ENCODE measurements at regions not wholly inside any gene's neighbourhood (a gene's known extent, or its start where the extent isn't known, plus 50 kb on each side); places are given as distances from the start of the nearest gene placed in this dataset.
"Not testable (repeated sequence)": the region's sequence is repeated elsewhere in the genome, so short reads cannot be mapped to it uniquely, and the experiment has no call there.

DNA sequence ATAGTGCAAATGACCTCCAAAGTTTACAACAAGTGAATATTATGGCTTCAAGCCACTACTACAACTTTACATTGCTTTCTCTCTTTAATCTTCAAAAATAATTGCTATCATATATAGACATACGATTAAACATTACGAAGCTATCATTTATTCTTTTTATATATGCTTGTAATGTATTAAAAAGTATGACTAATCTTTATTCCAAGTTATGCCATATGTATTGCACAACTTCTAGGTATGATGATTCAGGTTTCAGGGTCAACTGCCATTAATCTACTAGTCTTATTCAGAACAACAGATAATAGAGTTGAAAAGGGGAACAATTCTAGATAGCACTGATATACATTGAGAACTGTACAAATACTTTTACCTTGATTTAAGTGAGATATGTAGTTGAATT lies 506.2 kb upstream of the TMEFF2 start:
- no peak overlapping the region for H3K4me3 ChIP-seq (ENCODE audit: low read depth, low read length)
- TF ChIP-seq, protein P1, sequence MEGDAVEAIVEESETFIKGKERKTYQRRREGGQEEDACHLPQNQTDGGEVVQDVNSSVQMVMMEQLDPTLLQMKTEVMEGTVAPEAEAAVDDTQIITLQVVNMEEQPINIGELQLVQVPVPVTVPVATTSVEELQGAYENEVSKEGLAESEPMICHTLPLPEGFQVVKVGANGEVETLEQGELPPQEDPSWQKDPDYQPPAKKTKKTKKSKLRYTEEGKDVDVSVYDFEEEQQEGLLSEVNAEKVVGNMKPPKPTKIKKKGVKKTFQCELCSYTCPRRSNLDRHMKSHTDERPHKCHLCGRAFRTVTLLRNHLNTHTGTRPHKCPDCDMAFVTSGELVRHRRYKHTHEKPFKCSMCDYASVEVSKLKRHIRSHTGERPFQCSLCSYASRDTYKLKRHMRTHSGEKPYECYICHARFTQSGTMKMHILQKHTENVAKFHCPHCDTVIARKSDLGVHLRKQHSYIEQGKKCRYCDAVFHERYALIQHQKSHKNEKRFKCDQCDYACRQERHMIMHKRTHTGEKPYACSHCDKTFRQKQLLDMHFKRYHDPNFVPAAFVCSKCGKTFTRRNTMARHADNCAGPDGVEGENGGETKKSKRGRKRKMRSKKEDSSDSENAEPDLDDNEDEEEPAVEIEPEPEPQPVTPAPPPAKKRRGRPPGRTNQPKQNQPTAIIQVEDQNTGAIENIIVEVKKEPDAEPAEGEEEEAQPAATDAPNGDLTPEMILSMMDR (conservative IDR thresholded peaks at IDR 0.05; ENCODE audit: low read depth, low read length) = no peak
- DNase-seq (ENCODE audit: low read depth) = no peak

DNA sequence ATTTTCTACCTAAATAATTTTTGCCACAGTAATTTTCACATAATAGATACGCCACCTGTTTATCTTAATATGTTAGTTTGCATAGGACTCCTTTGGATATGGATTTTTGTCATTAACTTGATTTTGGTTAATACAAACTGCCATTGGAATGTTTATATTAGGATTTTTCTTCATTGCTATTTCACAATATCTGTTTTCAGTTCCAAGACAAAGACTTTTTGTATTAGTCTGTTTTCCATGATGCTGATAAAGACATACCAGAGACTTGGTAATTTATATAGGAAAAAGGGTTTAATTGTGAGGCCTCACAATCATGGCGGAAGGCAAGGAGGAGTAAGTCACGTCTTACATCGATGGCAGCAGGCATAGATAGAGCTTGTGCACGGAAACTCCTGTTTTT lies 503.1 kb upstream of the TMEFF2 start:
- TF ChIP-seq, protein P1 (conservative IDR thresholded peaks at IDR 0.05; ENCODE audit: low read depth, low read length) = no peak
- no peak overlapping the region for H3K4me3 ChIP-seq (ENCODE audit: low read depth, low read length)
- no peak for DNase-seq (ENCODE audit: low read depth)

DNA sequence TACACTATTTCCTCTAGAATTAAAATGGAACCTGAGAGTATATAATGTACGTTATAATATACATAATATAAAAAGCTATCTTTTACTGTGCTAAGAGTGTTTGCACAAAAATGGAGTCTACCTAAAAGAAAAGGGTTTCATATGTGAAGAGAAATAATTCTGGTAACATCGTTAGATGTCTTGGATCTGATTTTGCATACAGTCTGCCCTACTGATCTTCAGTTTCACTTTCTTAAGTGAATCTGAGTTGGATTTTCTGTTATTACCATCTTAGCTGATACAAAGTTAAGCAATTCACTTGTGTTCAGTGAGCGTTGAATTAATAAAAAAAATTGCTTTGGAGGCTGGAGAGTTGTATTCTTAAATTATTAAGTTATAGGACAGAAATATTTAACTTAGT lies 502.1 kb upstream of the TMEFF2 start:
- no peak for DNase-seq (ENCODE audit: low read depth)
- TF ChIP-seq, protein P1 (conservative IDR thresholded peaks at IDR 0.05; ENCODE audit: low read depth, low read length) = no peak
- H3K4me3 ChIP-seq (ENCODE audit: low read depth, low read length) = no peak overlapping the region

DNA sequence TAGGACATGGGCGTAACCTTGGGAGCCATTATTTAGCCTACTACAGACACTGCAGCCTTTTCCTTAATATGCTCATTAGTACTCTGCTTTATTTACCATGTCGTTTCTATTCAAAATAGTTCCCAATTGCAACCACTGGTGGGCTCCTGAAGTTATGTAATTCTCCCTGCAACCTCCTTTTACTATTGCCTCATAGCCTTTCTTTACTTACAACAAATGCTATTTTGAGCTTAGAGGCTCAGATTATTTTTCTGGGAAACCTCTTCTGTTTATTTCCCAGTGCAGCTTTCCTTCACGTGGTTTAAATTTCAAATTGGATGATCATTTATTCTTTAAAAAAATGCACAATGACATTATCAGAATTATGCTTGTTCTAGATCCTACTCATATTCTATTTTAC lies 492.3 kb upstream of the TMEFF2 start:
- TF ChIP-seq, protein P1 (conservative IDR thresholded peaks at IDR 0.05; ENCODE audit: low read depth, low read length) = no peak

DNA sequence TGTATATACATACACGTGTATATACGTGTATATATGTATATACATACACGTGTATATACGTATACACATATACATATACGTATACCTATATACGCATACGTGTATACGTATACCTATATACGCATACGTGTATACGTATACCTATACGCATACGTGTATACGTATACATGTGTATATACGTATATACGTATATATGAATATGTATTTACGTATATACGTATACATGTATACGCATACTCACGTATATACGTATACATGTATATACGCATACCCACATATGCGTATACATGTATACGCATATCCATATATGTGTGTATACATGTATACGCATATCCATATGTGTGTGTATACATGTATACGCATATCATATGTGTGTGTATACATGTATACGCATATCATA lies 487.8 kb upstream of the TMEFF2 start:
- not testable (repeated sequence) for DNase-seq (ENCODE audit: low read depth); H3K4me3 ChIP-seq (ENCODE audit: low read depth, low read length)

More for the DNA sequence above, 492.3 kb upstream of the TMEFF2 start:
- no peak overlapping the region for H3K4me3 ChIP-seq (ENCODE audit: low read depth, low read length)
- DNase-seq (ENCODE audit: low read depth) = no peak

DNA sequence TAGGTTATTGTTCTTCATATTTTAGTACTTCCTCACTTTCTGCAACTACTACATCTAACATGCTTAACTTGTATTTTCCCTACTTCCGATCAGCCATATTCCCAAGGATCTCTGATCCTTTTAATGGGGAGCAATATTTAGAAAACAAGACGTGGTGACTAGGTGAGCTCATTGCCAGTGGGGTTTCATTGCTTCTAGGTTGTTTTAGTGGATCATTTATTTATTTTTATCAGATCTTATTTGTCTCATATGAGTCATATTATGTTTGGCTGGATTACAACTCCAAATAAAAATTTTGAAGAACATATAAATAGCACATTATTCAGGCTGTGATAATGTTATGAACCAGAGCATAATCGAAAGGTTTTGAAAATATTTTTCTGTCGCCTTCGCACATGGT lies 480.9 kb upstream of the TMEFF2 start:
- TF ChIP-seq, protein P1 (conservative IDR thresholded peaks at IDR 0.05; ENCODE audit: low read depth, low read length) = no peak
- no peak overlapping the region for H3K4me3 ChIP-seq (ENCODE audit: low read depth, low read length)
- no peak for DNase-seq (ENCODE audit: low read depth)

DNA sequence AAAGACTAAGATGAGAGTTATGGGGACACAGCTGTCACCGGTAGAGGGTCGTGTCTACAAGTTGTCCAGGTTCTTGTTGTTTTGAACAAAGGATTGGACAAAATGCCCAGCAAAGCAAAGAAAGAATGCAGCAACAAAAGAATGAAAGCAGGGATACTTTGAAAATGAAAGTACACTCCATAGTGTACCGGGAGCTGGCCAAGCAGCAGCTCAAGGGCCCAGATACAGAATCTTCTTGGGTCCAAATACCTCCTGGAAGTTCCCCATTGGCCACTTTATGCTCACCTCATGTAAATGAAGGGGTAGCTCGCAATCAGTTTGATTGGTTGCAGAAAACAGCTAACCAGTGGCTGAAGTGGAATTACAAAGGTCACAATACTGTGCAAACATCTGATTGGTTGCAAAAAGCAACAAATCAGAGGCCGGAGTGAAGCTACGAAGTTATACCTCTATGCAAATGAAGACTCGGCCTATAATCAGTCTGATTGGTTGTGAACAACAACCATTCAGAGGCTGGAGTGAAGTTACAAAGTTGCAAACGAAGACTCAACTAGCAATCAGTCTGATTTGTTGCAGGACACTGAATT lies 474.9 kb upstream of the TMEFF2 start:
- H3K4me3 ChIP-seq (ENCODE audit: low read depth, low read length) = no peak overlapping the region
- no peak for DNase-seq (ENCODE audit: low read depth)
- TF ChIP-seq, protein P1 (conservative IDR thresholded peaks at IDR 0.05; ENCODE audit: low read depth, low read length) = no peak

DNA sequence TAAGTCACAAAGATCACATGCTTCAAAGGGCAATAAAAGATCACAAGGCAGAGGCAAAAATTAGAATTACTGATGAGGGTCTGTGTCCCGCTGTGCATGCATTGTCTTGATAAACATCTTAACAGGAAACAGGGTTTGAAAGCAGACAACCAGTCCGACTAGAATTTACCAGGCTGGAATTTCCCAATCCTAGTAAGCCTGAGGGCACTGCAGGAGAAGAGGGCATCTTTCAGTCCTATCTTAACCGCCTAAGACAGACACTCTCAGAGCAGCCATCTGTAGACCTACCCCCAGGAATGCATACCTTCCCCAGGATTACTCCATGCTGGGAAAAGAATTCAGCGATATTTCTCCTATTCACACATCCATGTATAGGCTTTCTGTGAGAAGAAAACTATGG lies 465.8 kb upstream of the TMEFF2 start:
- not testable (repeated sequence) for DNase-seq (ENCODE audit: low read depth); H3K4me3 ChIP-seq (ENCODE audit: low read depth, low read length)
